ENCODE measurements at regions not wholly inside any gene's neighbourhood (a gene's known extent, or its start where the extent isn't known, plus 50 kb on each side); places are given as distances from the start of the nearest gene placed in this dataset.

- TF ChIP-seq POLR2A (IDR thresholded peaks at IDR 0.05) (no peak), CTCF (IDR thresholded peaks at IDR 0.05) (no peak), POLR2AphosphoS5 (IDR thresholded peaks at IDR 0.05; ENCODE audit: insufficient read depth in 1 of 2, low read depth in 1 of 2) (no peak)
These were observed 260.4 kb upstream of the LYZL1 start for GRCh38 chr10:29028486-29028885.
